Gastrocnemius medialis (tissue), 4 donors: ENCODE measurements at regions not wholly inside any gene's neighbourhood (a gene's known extent, or its start where the extent isn't known, plus 50 kb on each side); places are given as distances from the start of the nearest gene placed in this dataset.

Experiments
- POLR2A ChIP-seq, 2 donors: fragments of 450-650 bp; IDR thresholded peaks; one replicate each; pipeline ENCODE4 v1.6.1; 2017; ENCODE audit warnings: antibody characterized with exemption in 2 of 2, mild to moderate bottlenecking in 2 of 2, moderate library complexity in 2 of 2
- TF ChIP-seq, protein P1 (sequence below), 5 experiments: fragments of 450-650 bp in 3 of 5; fragments of 200-600 bp in 2 of 5; sonication (generic) in 2 of 5; IDR thresholded peaks in 4 of 5; conservative IDR thresholded peaks in 1 of 5; 1 replicate in 4 of 5; 2 replicates in 1 of 5; pipeline ENCODE4 v1.5.1; 2016 to 2019; ENCODE audit warnings: antibody characterized with exemption in 5 of 5, mild to moderate bottlenecking in 3 of 5, moderate library complexity in 3 of 5

DNA sequence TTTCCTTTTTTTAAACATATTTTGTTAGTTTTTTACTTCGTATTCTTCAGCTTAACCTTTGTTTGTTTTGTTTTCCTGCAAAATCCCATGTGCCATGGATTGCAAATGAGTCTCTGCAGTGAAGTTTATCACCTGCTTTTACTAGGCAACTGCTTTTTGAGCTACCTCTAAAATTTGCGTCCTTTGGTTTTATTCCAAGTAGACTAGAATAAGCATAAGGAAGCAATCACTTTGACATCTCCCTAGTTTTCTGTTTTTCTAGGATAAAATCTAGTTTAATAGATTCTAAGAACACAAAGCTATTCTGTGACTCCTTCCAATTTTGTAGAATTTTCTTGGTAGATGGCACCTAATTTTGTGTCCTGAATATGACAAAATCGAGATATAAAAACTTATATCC, 1059.2 kb downstream of the OTOL1 start:
- TF ChIP-seq, protein P1, sequence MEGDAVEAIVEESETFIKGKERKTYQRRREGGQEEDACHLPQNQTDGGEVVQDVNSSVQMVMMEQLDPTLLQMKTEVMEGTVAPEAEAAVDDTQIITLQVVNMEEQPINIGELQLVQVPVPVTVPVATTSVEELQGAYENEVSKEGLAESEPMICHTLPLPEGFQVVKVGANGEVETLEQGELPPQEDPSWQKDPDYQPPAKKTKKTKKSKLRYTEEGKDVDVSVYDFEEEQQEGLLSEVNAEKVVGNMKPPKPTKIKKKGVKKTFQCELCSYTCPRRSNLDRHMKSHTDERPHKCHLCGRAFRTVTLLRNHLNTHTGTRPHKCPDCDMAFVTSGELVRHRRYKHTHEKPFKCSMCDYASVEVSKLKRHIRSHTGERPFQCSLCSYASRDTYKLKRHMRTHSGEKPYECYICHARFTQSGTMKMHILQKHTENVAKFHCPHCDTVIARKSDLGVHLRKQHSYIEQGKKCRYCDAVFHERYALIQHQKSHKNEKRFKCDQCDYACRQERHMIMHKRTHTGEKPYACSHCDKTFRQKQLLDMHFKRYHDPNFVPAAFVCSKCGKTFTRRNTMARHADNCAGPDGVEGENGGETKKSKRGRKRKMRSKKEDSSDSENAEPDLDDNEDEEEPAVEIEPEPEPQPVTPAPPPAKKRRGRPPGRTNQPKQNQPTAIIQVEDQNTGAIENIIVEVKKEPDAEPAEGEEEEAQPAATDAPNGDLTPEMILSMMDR (IDR thresholded peaks at IDR 0.05 in 4 of 5, conservative IDR thresholded peaks at IDR 0.05 in 1 of 5): no peak
- no peak for TF ChIP-seq POLR2A (IDR thresholded peaks at IDR 0.05)
